Neural cell (in vitro differentiated cells): ENCODE measurements at regions not wholly inside any gene's neighbourhood (a gene's known extent, or its start where the extent isn't known, plus 50 kb on each side); places are given as distances from the start of the nearest gene placed in this dataset.
A peak's percentile ranks its signal among the peaks of the same experiment; 100 is the strongest.

Experiments
- H2AFZ ChIP-seq: fragments of 200-600, 300-800 bp; sonication (generic), shearing (Covaris generic); 2 replicates; pipeline ENCODE4 v1.6.0; 2014; ENCODE audit warnings: low read depth, mild to moderate bottlenecking, antibody characterized with exemption, low read length, moderate library complexity
- H3F3A ChIP-seq: fragments of 200-600 bp; shearing (Covaris generic); 2 replicates; pipeline ENCODE4 v1.6.1; 2016; ENCODE audit warnings: mild to moderate bottlenecking, moderate library complexity, mixed read lengths, antibody characterized with exemption, low read length; ENCODE audit not compliant: insufficient read depth, poor library complexity, severe bottlenecking
- H3K27ac ChIP-seq: fragments of 200-600, 300-800 bp; sonication (generic), shearing (Covaris generic); 2 replicates; pipeline ENCODE4 v1.5.1; 2014; ENCODE audit warnings: mild to moderate bottlenecking, low read length, moderate library complexity
- H3K27me3 ChIP-seq: fragments of 300-800, 200-600 bp; sonication (generic), shearing (Covaris generic); 2 replicates; pipeline ENCODE4 v1.6.0; 2014; ENCODE audit warnings: mild to moderate bottlenecking, low read depth, low read length, moderate library complexity; ENCODE audit not compliant: insufficient read depth
- H3K36me3 ChIP-seq: fragments of 300-800, 200-600 bp; sonication (generic), shearing (Covaris generic); 2 replicates; pipeline ENCODE4 v1.5.1; 2014; ENCODE audit warnings: mild to moderate bottlenecking, antibody characterized with exemption, low read length, moderate library complexity; ENCODE audit not compliant: insufficient read depth
- H3K4me2 ChIP-seq: fragments of 300-800, 200-600 bp; sonication (generic), shearing (Covaris generic); 2 replicates; pipeline ENCODE4 v1.6.0; 2014; ENCODE audit warnings: mild to moderate bottlenecking, low read length
- H3K4me3 ChIP-seq: fragments of 300-800, 200-600 bp; sonication (generic), shearing (Covaris generic); 2 replicates; pipeline ENCODE4 v1.5.1; 2014; ENCODE audit warnings: mild to moderate bottlenecking, low read length, moderate library complexity
- H3K79me2 ChIP-seq: fragments of 200-600 bp; shearing (Covaris generic); replicated peaks from 2 replicates; pipeline ENCODE4 v1.6.0; 2014; ENCODE audit warnings: mild to moderate bottlenecking, low read length, moderate library complexity; ENCODE audit not compliant: insufficient read depth
- H3K9ac ChIP-seq: fragments of 300-800, 200-600 bp; sonication (generic), shearing (Covaris generic); 2 replicates; pipeline ENCODE4 v1.6.1; 2016; ENCODE audit warnings: mild to moderate bottlenecking, low read length, mixed read lengths
- H3K9me2 ChIP-seq: fragments of 200-600 bp; shearing (Covaris generic); 2 replicates; pipeline ENCODE4 v1.6.1; 2016; ENCODE audit warnings: mild to moderate bottlenecking, low read length, mixed read lengths; ENCODE audit not compliant: insufficient read depth
- H3K9me3 ChIP-seq: fragments of 200-600, 300-800 bp; sonication (generic), shearing (Covaris generic); 2 replicates; pipeline ENCODE4 v1.6.1; 2016; ENCODE audit warnings: mild to moderate bottlenecking, mixed run types, low read length, moderate library complexity, mixed read lengths
- H4K20me1 ChIP-seq: fragments of 200-600 bp; shearing (Covaris generic); 2 replicates; pipeline ENCODE4 v1.6.1; 2016; ENCODE audit warnings: mild to moderate bottlenecking, mixed run types; ENCODE audit not compliant: insufficient read depth
- CTCF ChIP-seq: fragments of 450-650 bp; IDR thresholded peaks from 2 replicates; pipeline ENCODE4 v1.5.1; 2014; ENCODE audit warnings: antibody characterized with exemption, mild to moderate bottlenecking, moderate library complexity; ENCODE audit not compliant: poor library complexity, severe bottlenecking
- EP300 ChIP-seq: fragments of 450-650 bp; conservative IDR thresholded peaks from 2 replicates; pipeline ENCODE4 v1.6.1; 2014; ENCODE audit warnings: antibody characterized with exemption, mild to moderate bottlenecking, moderate library complexity; ENCODE audit not compliant: poor library complexity, severe bottlenecking
- EZH2 ChIP-seq: fragments of 200-600, 300-800 bp; shearing (Covaris generic), sonication (generic); IDR thresholded peaks from 2 replicates; pipeline ENCODE4 v1.6.1; 2014; ENCODE audit warnings: antibody characterized with exemption, low read length, borderline replicate concordance, mild to moderate bottlenecking; ENCODE audit not compliant: insufficient read depth, poor library complexity, severe bottlenecking
- MXI1 ChIP-seq: fragments of 450-650 bp; conservative IDR thresholded peaks from 2 replicates; pipeline ENCODE4 v1.6.1; 2014; ENCODE audit warnings: antibody characterized with exemption, mild to moderate bottlenecking; ENCODE audit not compliant: poor library complexity, severe bottlenecking
- POLR2AphosphoS5 ChIP-seq: IDR thresholded peaks from 2 replicates; pipeline ENCODE4 v1.6.1; 2012
- RAD21 ChIP-seq: fragments of 450-650 bp; conservative IDR thresholded peaks from 2 replicates; pipeline ENCODE4 v1.6.1; 2014; ENCODE audit warnings: antibody characterized with exemption, mild to moderate bottlenecking, moderate library complexity
- REST ChIP-seq: IDR thresholded peaks from 2 replicates; pipeline ENCODE4 v1.6.1; 2012; ENCODE audit warnings: borderline replicate concordance
- SMC3 ChIP-seq: fragments of 450-650 bp; conservative IDR thresholded peaks from 2 replicates; pipeline ENCODE4 v1.6.1; 2014; ENCODE audit warnings: antibody characterized with exemption, mild to moderate bottlenecking, moderate library complexity; ENCODE audit not compliant: poor library complexity
- TAF1 ChIP-seq: IDR thresholded peaks from 2 replicates; pipeline ENCODE4 v1.6.1; 2012; ENCODE audit warnings: low read depth

DNA sequence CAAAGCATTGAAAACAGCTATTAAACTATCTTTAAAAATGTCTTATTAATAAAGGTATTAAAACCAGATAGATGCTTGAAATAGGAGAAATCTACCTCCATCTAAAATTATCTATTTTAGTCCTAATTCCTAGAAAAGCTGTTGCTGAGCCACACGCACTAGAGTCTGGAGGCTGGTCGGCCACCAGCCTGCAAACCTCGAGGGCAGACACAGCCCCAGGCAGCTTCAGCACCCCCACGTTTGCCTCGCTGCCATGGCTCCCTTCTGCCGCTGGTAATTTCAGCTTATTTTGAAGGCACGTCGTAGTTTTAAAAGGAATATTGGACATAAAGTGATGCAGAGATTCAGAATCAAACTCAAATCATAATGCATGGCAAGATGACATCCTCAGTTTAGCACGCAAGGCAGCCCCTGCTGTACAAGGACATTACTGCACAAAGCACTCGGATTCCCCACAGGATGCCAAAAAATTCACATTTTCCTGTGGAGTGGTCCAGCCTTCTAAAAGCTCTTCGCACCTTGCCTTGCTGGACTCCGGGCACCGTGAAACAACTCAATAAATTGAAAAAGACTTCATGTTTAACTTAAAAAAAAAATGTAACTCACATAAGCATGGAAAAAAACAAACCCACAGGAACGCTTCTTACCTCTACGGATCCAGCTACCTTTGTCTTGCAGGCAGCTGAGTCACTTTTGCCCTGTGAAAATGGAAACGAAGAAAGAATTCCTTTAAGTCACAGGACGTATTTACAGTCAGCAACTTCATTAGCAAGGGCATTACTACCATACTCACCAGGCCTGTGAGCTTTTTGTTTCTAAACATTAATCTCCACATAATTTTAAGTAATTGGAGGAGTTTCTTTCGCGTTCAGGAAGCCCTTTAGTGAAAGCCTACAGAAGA lies 143.4 kb upstream of the RPS6KA2 start:
- TF ChIP-seq EP300 (no peak), RAD21 (peak; percentile 74), POLR2AphosphoS5 (no peak), MXI1 (no peak), SMC3 (peak; percentile 75), REST (no peak), EZH2 (no peak), TAF1 (no peak), CTCF (peak; percentile 69)
- Histone ChIP-seq H3K27ac (no peak overlapping the region), H3K4me2 (no peak overlapping the region), H4K20me1 (no peaks in the 10 kb centered on the region), H3K36me3 (no peaks in the 10 kb centered on the region), H3K9ac (no peak overlapping the region), H2AFZ (no peak overlapping the region), H3K9me2 (no peaks in the 10 kb centered on the region), H3K27me3 (no peaks in the 10 kb centered on the region), H3F3A (no peaks in the 10 kb centered on the region), H3K4me3 (no peak overlapping the region), H3K79me2 (no peaks in the 10 kb centered on the region), H3K9me3 (no peaks in the 10 kb centered on the region)

DNA sequence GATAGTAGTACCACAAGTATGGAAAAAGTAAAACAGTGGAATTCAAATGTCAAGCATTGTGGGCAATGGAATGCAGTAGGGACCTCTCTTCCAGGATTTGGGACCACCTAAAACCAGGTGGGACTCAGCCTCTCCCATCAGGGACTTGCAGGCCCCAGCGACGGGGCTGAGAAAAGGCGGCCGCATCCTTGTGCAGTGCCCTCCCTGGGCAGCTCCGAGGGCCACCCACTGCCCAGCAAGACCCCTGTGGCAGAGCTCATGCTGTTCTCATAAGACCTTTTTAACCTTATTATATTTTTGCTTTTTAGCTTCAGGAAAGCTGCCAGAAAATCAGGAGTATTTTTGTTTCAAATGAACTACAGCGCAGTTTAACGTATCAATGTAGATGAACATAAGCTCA lies 142.6 kb upstream of the RPS6KA2 start:
- no peak overlapping the region for H3K27ac ChIP-seq
- TF ChIP-seq MXI1 (no peak), SMC3 (no peak), TAF1 (no peak)
- no peaks in the 10 kb centered on the region for H3K27me3 ChIP-seq
- no peak overlapping the region for H3K4me3 ChIP-seq
- no peaks in the 10 kb centered on the region for H4K20me1 ChIP-seq
- no peaks in the 10 kb centered on the region for H3F3A ChIP-seq
- no peaks in the 10 kb centered on the region for H3K79me2 ChIP-seq
- no peak overlapping the region for H3K4me2 ChIP-seq
- no peaks in the 10 kb centered on the region for H3K36me3 ChIP-seq
- H2AFZ ChIP-seq = no peak overlapping the region
- no peak overlapping the region for H3K9ac ChIP-seq
- H3K9me2 ChIP-seq = no peaks in the 10 kb centered on the region
- H3K9me3 ChIP-seq = no peaks in the 10 kb centered on the region
